ENCODE measurements at regions not wholly inside any gene's neighbourhood (a gene's known extent, or its start where the extent isn't known, plus 50 kb on each side); places are given as distances from the start of the nearest gene placed in this dataset.

- TF ChIP-seq CTCF (IDR thresholded peaks at IDR 0.05 in 8 of 11, conservative IDR thresholded peaks at IDR 0.05 in 3 of 11) (no peak), POLR2A (IDR thresholded peaks at IDR 0.05) (no peak), POLR2AphosphoS5 (IDR thresholded peaks at IDR 0.05) (no peak)
These were observed 262.4 kb downstream of the USP25 start for GRCh38 chr21:15992171-15992570.

Measured in spleen (tissue), 7 donors.